ENCODE measurements at regions not wholly inside any gene's neighbourhood (a gene's known extent, or its start where the extent isn't known, plus 50 kb on each side); places are given as distances from the start of the nearest gene placed in this dataset.

- Histone ChIP-seq H3K9me3 (replicated peaks in 1 of 3) (no peaks in the 10 kb centered on the region), H3K27ac (no peak overlapping the region), H3K4me1 (replicated peaks in 1 of 2) (peaks cover 1 to 2% of the 10 kb centered on the region in 2 donors), H3K27me3 (no peaks in the 10 kb centered on the region), H3K4me3 (no peak overlapping the region), H3K36me3 (replicated peaks in 1 of 2) (no peaks in the 10 kb centered on the region)
- TF ChIP-seq CTCF (IDR thresholded peaks at IDR 0.05): no peak
- intact Hi-C loops (cut with DNase I): no loop called here
- no peak for DNase-seq
- 92 to 97% (median 94%) methylated on average over 3 of the region's 3 CpGs for WGBS, 4 donors
These were observed 220.9 kb upstream of the HABP2 start for GRCh38 chr10:113331961-113332360.

- 91 to 96% (median 96%) methylated on average over 2 of the region's 2 CpGs for WGBS, 4 donors
- no peak overlapping the region for H3K4me3 ChIP-seq
- H3K27me3 ChIP-seq: no peaks in the 10 kb centered on the region
- TF ChIP-seq CTCF (IDR thresholded peaks at IDR 0.05) (no peak), POLR2A (IDR thresholded peaks at IDR 0.05) (no peak)
- intact Hi-C loops (cut with DNase I): no loop called here
- no peaks in the 10 kb centered on the region for H3K36me3 ChIP-seq (replicated peaks in 1 of 2)
- no peaks in the 10 kb centered on the region for H3K4me1 ChIP-seq (replicated peaks in 1 of 2)
- no peak for DNase-seq
- H3K9me3 ChIP-seq (replicated peaks in 1 of 3): no peaks in the 10 kb centered on the region
- no peak overlapping the region for H3K27ac ChIP-seq
These were observed 219.5 kb upstream of the HABP2 start for GRCh38 chr10:113333313-113333712.

- H3K27ac ChIP-seq: no peak overlapping the region
- no peaks in the 10 kb centered on the region for H3K9me3 ChIP-seq (replicated peaks in 1 of 3)
- no peaks in the 10 kb centered on the region for H3K27me3 ChIP-seq
- no peak overlapping the region for H3K4me3 ChIP-seq
- no peak for TF ChIP-seq CTCF (IDR thresholded peaks at IDR 0.05)
- no peak for TF ChIP-seq POLR2A (IDR thresholded peaks at IDR 0.05)
- WGBS, 4 donors: 54 to 76% (median 72%) methylated on average over 2 of the region's 2 CpGs
- intact Hi-C loops (cut with DNase I): no loop called here
- no peaks in the 10 kb centered on the region for H3K4me1 ChIP-seq (replicated peaks in 1 of 2)
- no peaks in the 10 kb centered on the region for H3K36me3 ChIP-seq (replicated peaks in 1 of 2)
- DNase-seq: peak in 1 of 7 donors; percentile 17
These were observed 217.3 kb upstream of the HABP2 start for GRCh38 chr10:113335592-113335991.

GRCh38 chr10:113336549-113337130 lies 216.2 kb upstream of the HABP2 start:
- no peaks in the 10 kb centered on the region for H3K9me3 ChIP-seq (replicated peaks in 1 of 3)
- intact Hi-C loops (cut with DNase I): no loop called here
- no peak for TF ChIP-seq POLR2A (IDR thresholded peaks at IDR 0.05)
- TF ChIP-seq CTCF (IDR thresholded peaks at IDR 0.05): no peak
- no peak overlapping the region for H3K27ac ChIP-seq
- H3K27me3 ChIP-seq: no peaks in the 10 kb centered on the region
- 82 to 88% (median 87%) methylated on average over 6 of the region's 6 CpGs for WGBS, 4 donors
- H3K4me3 ChIP-seq: no peak overlapping the region
- DNase-seq: no peak
- no peaks in the 10 kb centered on the region for H3K4me1 ChIP-seq (replicated peaks in 1 of 2)
- no peaks in the 10 kb centered on the region for H3K36me3 ChIP-seq (replicated peaks in 1 of 2)
